ENCODE measurements at regions not wholly inside any gene's neighbourhood (a gene's known extent, or its start where the extent isn't known, plus 50 kb on each side); places are given as distances from the start of the nearest gene placed in this dataset.

DNA sequence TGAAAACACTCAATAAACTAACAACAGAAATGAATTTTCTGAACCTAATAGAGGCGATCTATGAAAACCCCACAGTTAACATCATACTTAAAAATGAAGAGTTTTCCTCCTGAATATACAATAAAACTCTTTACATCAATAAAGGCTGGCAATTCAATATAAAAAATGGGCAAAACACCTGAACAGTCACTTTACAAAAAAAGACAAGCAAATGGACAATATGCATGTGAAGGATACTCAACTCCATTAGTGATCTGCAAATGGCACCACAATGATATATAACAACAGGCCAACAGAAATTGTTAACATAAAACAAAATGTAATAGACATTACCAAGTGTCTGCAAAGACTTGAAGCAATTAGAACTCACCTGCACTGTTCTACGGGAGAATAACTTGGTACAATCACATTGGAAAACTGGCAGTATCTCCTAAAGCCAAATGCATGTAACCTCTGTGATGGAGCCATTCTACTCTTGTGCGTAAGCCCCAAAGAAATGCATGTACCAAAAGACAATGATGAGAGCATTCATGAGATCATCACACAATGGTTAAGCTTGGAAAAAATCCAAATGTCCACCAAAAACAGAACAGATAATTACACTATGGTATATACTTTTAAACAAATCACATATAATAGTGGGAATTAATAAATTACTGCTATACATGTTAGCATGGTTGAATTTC, 433.4 kb upstream of the MAF start:
- no peak for DNase-seq

DNA sequence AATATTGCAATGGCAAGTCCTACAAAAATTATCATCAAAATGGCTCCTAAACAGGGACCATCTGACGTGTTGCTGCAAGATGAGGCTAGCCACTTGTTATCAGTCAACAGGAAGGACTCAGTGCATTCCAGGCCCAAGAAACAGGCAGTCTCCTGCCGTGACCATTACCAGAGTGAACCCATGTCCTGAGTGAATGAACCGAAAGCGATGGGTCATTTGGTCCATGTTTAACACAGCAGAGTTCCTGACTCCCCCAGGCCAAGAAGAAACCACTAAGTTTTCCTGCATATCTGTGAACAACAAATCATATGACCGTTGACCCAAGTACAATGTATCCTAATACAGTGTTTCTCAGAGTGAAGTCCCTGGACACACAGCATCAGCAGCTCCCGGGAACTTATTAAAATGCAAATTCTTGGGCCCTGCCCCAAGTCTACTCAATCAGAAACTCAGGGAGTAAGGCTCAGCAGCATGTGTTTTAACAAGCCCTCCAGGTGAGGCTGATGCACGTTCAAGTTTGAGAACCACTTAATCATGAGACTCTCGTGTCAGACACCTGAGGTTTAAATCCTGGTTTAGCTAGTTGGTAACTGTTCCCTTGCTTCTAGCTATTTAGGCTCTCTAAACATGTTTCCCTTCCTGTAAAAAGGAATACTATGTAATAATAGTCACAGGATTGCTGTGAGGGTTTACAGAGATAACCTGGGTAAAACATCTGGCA, 429.4 kb upstream of the MAF start:
- no peak for DNase-seq

DNA sequence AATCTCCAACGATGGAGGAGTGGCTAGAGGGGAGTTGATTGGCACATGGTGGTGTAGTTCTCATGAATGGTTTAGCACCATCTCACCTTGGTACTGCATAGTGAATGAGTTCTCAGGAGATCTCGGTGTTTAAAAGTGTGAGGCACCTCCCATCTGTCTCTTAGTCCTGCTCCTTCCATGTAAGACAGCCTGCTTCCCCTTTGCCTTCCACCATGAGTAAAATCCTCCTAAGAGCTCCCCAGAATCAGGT, 428.8 kb upstream of the MAF start:
- DNase-seq: no peak

DNA sequence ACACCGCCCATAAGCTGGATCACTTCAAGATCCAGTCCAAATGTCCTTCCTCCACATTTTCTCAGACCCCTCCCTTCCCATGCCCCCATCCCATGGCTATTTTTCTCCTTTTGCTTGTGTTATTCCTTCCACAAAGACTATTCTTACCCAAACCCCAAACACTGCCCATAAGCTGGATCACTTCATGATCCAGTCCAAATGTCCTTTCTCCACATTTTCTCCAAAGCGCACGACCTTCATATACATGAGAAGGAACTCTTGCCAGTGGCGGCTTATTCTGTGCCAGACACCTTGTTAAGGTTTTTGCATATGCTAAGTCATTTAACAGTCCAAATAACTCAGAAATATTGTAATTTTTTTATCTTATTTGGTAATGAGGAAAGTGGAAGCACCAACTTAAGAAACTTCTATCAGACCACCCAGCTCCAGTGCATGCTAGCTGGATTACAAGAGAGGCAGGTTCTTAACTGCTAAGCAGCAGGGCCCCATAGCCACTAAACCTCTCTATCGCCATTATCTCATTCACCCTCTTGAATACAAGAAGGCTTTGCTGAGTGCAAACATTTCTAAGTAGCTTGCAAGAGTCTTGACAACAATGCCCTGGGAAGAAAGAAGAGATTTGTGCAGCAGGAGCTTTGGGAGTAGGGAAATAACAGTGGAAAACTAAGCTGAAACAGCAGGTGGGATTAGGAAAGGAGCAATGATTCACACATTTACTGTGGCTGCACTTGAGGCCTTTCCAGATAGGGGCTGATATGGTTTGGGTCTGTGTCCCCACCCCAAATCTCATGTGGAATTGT, 428.2 kb upstream of the MAF start:
- DNase-seq: no peak

DNA sequence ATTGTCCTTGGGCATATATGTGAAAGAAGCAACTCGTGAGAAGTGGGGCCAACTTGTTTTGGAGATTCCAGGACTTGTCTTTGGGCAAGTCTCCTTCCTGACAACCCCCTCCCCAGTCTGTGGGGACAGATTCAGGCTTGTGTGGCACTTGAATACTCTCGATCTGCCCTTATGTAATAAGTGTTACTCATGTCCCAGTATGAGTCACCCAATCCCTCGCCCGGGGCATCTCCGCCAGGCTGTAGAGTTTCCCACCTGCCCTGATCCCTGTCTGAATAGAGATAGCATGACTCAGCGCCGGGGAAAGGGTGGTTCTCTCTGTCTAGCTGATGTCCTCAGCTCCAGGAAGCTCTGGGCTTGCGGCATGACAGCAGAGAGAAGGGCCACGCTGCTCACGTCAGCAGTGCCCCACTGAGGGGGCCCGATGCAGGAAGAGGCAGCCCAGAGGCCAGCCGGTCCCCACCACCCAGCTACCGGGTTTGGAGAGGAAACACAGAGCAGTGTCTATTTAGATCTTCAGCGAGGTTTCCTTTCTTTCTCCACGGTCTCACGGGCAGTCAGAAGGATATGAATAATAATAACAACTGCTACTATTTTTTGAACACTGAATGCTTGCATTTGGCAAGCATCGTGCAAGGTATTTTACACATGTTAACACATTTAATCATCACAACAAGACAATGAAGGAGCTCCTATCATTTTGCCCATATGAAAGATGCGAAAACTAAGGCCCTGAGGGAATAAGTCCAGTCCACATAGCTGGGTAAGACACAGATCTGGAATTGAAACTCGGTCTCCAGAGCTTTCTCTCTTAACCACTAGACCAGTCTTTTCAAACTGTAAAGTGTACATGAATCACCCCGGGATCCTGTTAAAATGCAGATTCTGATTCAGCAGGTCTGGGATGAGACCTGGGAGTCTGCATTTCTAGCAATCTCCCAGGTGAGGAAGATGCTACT, 426.7 kb upstream of the MAF start:
- no peak for DNase-seq

DNA sequence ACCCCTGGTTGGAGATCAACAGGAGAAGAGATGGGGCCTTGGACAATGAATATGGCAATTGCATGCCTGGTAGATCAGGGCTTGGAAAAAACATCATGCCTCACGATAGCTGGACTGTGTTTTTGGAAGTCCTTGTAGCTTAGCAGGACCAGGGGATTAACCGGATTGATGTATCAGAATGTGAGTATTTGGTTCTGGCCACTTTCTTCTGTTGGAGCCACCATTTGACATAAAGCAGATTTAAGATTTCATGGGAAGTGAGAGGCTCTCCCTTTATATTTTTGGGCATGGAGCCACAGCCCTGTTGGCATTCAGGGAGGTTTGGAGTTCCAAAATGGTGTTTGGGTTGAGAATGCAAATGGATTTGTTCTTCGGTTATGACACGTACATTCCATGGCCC, 424.7 kb upstream of the MAF start:
- DNase-seq: no peak

DNA sequence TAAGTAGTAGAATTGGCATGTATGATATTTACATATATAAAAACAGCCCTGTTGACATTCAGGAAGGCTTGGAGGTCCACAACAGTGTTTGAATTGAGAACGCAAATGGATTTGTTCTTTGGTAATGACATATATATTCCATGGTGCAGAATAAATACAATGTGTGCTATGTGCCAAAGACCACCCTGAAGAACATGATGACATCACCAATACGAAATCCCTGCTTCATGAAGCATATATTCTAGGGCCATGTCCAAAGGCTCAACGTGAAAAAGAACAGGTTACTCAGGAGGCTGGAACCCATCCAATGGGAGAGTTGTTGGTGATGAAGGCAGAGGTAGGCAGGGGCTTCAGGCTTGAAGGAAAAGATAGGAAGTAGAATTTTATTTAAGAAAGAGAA, 423.9 kb upstream of the MAF start:
- DNase-seq: no peak

DNA sequence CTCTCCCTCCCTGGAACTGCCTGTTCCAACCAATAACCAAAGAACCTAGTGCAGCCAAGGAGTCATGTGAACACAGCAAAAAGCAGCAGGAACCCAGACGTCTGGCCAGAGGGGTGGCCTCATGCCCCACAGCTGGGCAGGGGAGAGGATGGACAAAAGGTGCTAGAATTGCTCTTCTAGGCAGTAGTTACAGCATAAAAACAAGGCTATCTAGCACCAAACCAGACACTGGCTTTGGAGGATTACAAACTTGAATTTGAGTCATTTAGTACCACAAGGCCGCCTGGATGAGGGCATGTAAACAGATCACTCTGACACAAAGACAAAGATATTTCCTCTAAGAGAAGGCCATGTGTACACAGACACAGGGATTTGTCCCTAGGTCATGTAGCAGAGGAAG, 423.3 kb upstream of the MAF start:
- no peak for DNase-seq

DNA sequence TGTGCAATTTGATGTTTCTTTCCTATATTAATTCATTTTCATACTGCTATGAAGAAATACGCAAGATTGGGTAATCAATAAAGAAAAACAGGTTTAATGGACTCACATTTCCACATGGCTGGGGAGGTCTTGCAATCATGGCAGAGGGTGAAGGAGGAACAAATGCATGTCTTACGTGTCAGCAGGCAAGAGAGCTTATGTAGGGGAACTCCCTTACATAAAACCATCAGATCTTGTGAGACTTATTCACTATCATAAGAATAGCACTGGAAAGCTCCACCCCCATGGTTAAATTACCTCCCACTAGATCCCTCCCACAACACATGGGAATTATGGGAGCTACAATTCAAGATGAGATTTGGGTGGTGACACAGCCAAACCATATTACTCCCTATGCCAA, 418.9 kb upstream of the MAF start:
- DNase-seq: no peak

DNA sequence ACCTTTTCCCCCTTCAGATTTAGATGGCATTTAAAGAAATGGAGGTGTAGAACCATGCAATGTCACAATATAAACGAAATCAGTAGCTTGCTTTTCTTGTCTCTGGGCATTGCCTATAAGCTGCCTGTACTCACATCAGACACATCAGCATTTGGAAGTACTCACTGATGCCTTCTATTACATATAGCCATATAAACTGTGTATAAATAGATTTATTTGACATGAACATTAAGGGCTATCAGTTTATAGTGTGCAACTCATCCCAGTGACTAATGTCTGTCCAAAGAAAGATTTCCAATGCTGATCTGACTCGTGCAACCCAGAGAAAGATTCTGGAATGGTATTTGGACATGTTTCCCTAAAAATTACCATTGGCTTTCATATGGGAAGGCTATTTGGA, 417.9 kb upstream of the MAF start:
- no peak for DNase-seq

DNA sequence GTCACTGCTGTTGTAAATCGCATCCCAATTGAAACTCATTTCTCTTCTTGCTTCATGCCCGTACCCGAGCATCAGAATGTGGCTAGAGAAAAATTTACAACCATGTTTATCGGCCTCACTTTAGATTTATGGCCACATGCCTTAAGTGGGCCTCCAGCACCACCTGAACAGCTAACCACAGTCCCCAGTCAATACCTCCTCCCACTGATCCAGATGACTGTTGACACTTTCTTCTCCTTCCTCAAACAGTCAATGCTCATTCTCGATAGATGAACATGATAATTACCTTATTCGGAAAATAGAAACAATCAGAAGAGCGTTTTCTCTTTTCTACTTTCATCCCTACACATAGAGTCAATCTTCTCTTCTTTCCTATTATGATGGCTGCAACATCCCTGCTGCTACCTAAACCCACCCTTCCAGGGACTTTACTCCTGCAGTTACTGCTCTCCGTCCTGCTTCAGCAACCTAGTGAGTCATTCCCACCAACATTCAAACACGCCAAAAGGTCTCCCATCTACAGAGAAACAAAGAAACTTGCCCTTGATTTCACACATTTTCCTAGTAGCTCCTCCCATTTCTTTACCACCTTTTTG, 416.3 kb upstream of the MAF start:
- DNase-seq: no peak

DNA sequence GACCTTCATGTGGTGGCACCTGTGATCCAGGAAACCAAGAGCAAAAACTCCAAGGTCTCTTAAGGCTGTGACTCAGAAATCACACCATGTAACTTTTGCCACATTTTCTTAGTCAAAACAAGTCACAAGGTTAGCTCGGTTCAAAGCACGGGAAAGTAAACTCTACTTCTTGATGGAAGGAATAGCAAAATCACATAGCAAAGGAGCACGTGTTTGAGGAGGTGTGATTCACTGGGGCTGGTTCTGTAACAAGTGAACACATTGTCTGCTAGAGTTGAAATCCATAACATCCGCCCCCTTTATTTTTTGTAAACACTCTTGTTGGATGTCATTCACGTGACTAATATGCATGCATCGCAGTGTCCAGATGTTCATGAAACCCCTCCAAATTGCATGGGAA, 415.0 kb upstream of the MAF start:
- DNase-seq: no peak

DNA sequence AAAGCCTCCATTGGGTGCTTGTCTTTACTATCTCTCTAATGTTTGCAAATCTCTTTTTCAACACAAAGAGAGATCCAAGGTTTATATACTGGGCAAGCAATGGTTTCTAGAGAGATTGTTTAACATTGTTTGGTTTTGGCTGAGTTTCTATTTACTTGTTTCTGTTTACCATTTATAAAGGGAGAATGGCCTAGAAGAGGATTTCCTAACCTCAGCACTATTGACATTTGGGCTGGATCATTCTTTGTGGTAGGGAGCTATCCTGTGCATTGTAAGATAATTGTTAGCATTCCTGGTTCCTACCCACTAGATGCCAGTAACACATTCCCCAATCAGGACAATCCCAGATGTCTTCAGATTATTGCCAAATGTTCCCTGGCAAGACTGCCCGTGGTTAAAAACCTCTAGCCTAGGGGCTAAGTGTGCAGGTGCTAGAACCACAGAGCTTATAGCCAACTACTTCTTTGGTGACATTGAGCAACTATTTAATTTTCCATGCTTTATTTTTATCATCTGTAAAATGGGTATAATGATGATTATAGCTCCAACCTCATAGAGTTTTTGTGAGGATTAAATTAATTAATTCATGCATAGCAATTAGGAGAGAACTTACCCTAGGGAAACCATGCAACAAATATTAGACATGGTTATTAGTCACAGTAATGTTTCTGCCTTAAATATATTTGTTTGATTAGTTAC, 413.9 kb upstream of the MAF start:
- no peak for DNase-seq

DNA sequence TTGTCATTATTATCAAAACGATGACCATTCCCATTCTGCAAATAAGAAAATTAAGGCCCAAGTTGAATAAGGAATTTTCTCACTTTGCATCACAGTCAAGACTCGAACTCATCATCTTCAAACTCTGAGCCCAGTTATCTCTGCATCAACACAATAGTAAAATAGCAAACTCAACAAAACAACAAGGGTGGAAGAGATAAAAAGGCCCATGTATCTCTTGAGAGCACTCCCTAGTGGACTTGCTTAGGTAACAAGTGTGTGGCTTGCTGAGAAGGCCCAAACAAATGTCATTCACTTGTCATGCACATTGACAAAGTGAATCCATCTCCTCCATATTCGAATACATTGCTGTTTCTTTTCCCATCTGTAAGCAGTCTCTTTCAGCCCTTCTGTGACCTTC, 412.0 kb upstream of the MAF start:
- DNase-seq: no peak

DNA sequence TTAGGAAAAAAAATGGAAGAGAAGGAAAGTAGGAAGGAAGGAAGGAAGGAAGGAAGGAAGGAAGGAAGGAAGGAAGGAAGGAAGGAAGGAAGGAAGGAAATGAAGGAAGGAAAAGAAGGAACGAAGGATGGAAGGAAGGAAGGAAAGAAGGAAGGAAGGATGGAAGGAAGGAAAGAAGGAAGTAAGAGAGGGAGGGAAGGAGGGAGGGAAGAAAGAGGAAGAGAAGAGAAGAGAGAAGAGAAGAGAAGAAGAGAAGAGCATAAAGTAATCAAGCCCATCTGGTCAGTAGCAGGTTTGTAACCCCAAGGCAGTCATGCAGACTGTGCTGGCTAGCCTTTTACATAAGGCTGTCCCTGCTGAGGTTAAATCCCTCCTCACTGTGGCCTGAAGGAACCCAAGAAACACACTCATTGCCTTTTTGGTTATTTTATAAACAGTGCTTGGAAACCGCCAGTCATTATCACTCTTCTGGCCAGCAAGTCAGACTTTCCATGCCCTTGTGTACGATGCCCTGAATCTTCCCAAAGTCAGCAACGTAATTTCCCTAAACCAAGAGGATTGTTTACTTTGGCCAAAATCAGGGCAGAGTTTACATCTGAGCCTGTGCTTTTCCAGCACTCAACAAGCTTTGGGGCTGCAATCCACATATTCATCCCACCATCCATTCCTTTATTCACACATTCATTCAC, 409.6 kb upstream of the MAF start:
- DNase-seq: no peak

DNA sequence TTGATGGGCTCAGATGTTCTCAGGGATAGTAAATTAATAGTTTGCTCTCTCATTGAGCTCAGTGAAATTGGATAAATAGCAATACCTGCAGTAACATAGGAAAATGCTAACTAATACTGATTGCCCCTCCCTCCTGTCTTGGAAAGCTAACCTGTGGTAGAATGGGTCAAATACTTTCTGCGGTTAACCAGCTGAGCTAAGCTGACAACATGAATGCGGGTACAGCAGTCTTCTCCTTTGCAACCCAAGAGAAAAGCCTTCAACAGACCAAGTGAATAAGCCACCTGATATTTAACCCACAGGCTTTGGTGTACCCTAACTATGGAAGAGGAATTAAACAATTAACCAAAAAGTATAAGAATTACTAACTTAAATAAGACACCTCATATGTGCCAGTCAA, 408.3 kb upstream of the MAF start:
- no peak for DNase-seq

DNA sequence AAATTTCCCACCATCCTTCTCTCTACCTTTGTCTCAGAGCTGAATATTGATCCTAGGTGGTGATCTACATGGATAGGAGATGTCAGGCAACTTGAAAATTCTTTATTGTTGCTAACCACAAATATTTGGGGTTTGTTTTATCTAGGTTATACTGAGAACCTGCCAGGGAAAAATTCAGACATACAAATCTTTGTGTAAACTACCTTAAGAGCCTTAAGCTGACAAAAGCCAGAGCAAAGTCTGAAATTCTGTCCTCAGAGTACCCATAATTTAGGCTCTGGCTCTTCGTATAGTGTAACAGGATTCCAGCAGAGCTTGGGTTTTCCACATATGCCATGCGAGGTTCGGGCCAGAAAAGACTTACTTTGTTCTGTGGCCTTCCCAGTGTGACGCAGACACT, 406.7 kb upstream of the MAF start:
- DNase-seq: no peak

DNA sequence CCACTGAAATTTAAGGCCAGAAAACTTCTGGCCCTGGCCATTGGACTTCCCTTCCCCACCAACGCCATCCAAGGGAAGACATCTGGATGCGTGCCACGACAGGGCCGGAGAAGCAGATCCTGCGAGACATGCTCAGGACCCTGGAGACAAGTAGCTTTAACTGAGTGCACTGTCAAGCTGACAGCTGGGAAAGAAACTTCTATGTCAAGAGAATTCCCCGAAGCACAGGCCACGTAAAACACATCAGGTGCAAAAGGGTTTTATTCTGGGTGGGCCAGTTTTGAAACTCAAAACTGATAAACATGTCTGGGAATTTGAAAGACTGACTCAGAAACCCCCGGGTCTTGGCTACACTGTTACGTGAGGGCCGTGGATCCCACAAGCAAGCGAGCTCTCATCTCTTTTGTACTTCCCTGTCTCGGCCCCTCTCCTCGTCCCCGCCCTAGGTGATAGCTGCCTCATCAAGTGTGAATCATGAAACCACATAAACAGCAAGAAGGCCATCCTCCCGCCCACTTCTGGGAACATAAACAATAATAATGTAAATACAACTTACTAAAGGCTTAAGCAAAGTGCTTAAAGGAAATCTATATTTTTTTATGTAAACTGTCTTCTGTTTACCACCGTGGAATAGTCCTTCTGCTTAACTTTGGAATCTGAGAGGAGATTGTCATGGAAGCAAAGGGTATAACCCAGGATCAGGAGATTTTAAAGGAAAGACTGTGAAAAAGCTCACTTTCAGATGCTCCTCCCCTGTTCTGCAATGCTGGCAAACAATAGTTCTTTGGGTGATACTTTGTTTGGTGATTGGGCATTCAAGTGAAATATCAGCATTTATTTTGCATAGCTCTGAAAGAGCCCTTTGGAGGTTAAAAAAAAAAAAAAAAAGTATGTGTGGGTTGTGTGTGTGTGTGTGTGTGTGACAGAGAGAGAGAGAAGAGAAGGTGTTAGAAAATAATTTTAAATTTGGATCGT, 406.0 kb upstream of the MAF start:
- DNase-seq: no peak

DNA sequence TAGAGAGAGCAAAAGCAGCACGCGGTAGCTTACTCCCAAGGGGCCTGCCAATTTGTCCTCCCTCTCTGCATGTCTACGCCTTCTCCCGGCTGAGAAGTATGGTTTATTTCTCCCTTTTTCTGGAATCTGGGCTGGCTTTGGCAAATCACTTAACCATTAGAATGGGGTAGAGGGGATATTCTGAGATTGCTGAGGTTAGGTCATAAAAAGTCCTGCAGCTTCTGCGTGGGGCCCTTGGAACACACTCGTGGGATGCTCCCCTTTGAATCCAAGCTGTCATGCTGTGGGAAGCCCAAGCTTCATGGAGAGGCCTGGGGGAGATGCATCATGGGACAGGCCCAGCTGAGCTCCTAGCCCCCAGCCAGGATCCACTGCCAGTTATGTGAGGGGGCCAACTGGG, 403.6 kb upstream of the MAF start:
- DNase-seq: no peak

DNA sequence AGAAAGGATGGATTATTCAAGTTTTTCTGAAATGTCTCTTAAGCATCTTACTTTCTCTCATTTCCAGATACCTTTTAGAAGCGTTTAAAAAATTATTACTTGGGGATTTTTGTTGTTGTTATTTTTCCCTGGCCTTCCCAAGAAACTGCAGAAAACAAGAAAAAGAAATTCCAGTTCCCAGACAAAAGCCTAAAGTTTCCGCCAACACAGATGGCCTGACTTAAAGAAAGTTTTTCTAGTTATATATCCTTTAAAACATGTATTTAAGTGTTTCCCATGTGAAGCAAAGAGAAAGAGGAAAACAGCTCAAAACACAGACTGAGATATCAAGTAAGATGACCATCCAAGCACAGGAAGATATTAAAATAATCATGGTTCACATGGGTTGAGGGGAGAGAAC, 401.7 kb upstream of the MAF start:
- no peak for DNase-seq
